ENCODE measurements at regions not wholly inside any gene's neighbourhood (a gene's known extent, or its start where the extent isn't known, plus 50 kb on each side); places are given as distances from the start of the nearest gene placed in this dataset.

GRCh38 chr5:120985526-120985925, 521.4 kb downstream of the PRR16 start:
- H3K4me3 ChIP-seq (ENCODE audit: low read length): no peak overlapping the region
- no peak for TF ChIP-seq CTCF (conservative IDR thresholded peaks at IDR 0.05; ENCODE audit: low read depth, low read length)
- DNase-seq (ENCODE audit: low read depth): no peak

GRCh38 chr5:120988491-120988890, 524.4 kb downstream of the PRR16 start:
- no peak overlapping the region for H3K4me3 ChIP-seq (ENCODE audit: low read length)
- TF ChIP-seq CTCF (conservative IDR thresholded peaks at IDR 0.05; ENCODE audit: low read depth, low read length): no peak

GRCh38 chr5:120988941-120989340, 524.8 kb downstream of the PRR16 start:
- TF ChIP-seq CTCF (conservative IDR thresholded peaks at IDR 0.05; ENCODE audit: low read depth, low read length): no peak
- no peak for DNase-seq (ENCODE audit: low read depth)
- H3K4me3 ChIP-seq (ENCODE audit: low read length): no peak overlapping the region

More at GRCh38 chr5:120988491-120988890, 524.4 kb downstream of the PRR16 start:
- no peak for DNase-seq (ENCODE audit: low read depth)

GRCh38 chr5:120991569-120991968, 527.5 kb downstream of the PRR16 start:
- no peak for DNase-seq (ENCODE audit: low read depth)
- no peak for TF ChIP-seq CTCF (conservative IDR thresholded peaks at IDR 0.05; ENCODE audit: low read depth, low read length)
- H3K4me3 ChIP-seq (ENCODE audit: low read length): no peak overlapping the region

GRCh38 chr5:120994112-120994511, 530.0 kb downstream of the PRR16 start:
- no peak for TF ChIP-seq CTCF (conservative IDR thresholded peaks at IDR 0.05; ENCODE audit: low read depth, low read length)
- H3K4me3 ChIP-seq (ENCODE audit: low read length): no peak overlapping the region
- no peak for DNase-seq (ENCODE audit: low read depth)

GRCh38 chr5:120999550-120999949, 535.5 kb downstream of the PRR16 start:
- DNase-seq (ENCODE audit: low read depth): no peak
- TF ChIP-seq CTCF (conservative IDR thresholded peaks at IDR 0.05; ENCODE audit: low read depth, low read length): no peak
- no peak overlapping the region for H3K4me3 ChIP-seq (ENCODE audit: low read length)

- TF ChIP-seq CTCF (conservative IDR thresholded peaks at IDR 0.05; ENCODE audit: low read depth, low read length): no peak
- H3K4me3 ChIP-seq (ENCODE audit: low read length): no peak overlapping the region
- DNase-seq (ENCODE audit: low read depth): no peak
These were observed 542.1 kb downstream of the PRR16 start for GRCh38 chr5:121006217-121006616.
